ENCODE measurements at regions not wholly inside any gene's neighbourhood (a gene's known extent, or its start where the extent isn't known, plus 50 kb on each side); places are given as distances from the start of the nearest gene placed in this dataset.

DNA sequence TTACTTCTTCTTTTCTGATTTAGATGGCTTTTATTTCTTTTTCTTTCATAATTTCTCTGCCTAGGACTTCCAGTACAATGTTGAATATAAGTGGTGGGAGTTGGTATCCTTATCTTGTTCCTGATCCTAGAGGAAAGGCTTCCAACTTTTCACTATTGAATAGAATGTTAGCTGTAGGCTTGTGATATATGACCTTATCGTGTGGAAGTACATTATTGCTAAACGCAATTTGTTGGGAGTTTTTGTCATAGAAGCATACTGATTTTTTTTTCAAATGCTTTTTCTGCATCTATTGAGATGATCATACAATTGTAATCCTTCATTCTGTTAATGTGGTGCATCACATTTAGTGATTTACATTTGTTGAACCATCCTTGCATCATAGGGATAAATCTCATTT, 79.5 kb downstream of the FASLG start:
- intact Hi-C loops (cut with micrococcal nuclease), result no loop called here

GRCh38 chr1:172742599-172743500, 83.9 kb downstream of the FASLG start:
- H3K9me3 Mint-ChIP-seq, result no peaks in the 10 kb centered on the region
- H3K4me3 Mint-ChIP-seq, result no peak overlapping the region

More for the DNA sequence above, 79.5 kb downstream of the FASLG start:
- H3K36me3 Mint-ChIP-seq (ENCODE audit: low read depth), result no peaks in the 10 kb centered on the region
- no peak for DNase-seq
- H3K4me1 Mint-ChIP-seq, result peaks cover 7% of the 10 kb centered on the region
- no peaks in the 10 kb centered on the region for H3K9me3 Mint-ChIP-seq
- no peak overlapping the region for H3K27ac Mint-ChIP-seq
- no peak overlapping the region for H3K4me3 Mint-ChIP-seq
- peaks cover 73% of the 10 kb centered on the region for H3K27me3 Mint-ChIP-seq

GRCh38 chr1:172745014-172745413, 86.1 kb downstream of the FASLG start:
- Mint-ChIP-seq H3K27ac (no peak overlapping the region), H3K9me3 (no peaks in the 10 kb centered on the region), H3K4me3 (peak overlapping the region; percentile 1), H3K27me3 (peaks cover 47% of the 10 kb centered on the region), H3K4me1 (peaks cover 33% of the 10 kb centered on the region), H3K36me3 (ENCODE audit: low read depth) (no peaks in the 10 kb centered on the region)
- intact Hi-C loops (cut with micrococcal nuclease), result loop anchor here (1.0 to 5.0 kb wide), 10 partner anchors 17 to 1079 kb away; partner anchors contain the start of genes CENPL, DARS2 and TNFSF4
- DNase-seq, result peak; percentile 86

More at GRCh38 chr1:172742599-172743500, 83.9 kb downstream of the FASLG start:
- Mint-ChIP-seq H3K36me3 (ENCODE audit: low read depth) (no peaks in the 10 kb centered on the region), H3K4me1 (peaks cover 33% of the 10 kb centered on the region), H3K27ac (peak overlapping the region; percentile 25), H3K27me3 (peaks cover 50% of the 10 kb centered on the region)
- intact Hi-C loops (cut with micrococcal nuclease), result loop anchor here (5.0 kb wide), 1 partner anchor 1999 kb away; no protein-coding TSS in a partner anchor
- peak; percentile 73 for DNase-seq

- DNase-seq, result peak; percentile 88
- Mint-ChIP-seq H3K9me3 (no peaks in the 10 kb centered on the region), H3K36me3 (ENCODE audit: low read depth) (no peaks in the 10 kb centered on the region), H3K27ac (peak overlapping the region; percentile 66), H3K4me3 (peak overlapping the region; percentile 54), H3K4me1 (peaks cover 33% of the 10 kb centered on the region), H3K27me3 (peaks cover 43% of the 10 kb centered on the region)
- intact Hi-C loops (cut with micrococcal nuclease), result loop anchor here (2.0 to 5.0 kb wide), 2 partner anchors 92 to 666 kb away; no protein-coding TSS in a partner anchor
Measured at GRCh38 chr1:172746091-172746949, 87.4 kb downstream of the FASLG start.

GRCh38 chr1:172748201-172748600, 89.3 kb downstream of the FASLG start:
- no peaks in the 10 kb centered on the region for H3K9me3 Mint-ChIP-seq
- intact Hi-C loops (cut with micrococcal nuclease), result loop anchor here (5.0 kb wide), 1 partner anchor 664 kb away; no protein-coding TSS in a partner anchor
- no peak overlapping the region for H3K27ac Mint-ChIP-seq
- peaks cover 40% of the 10 kb centered on the region for H3K27me3 Mint-ChIP-seq
- H3K4me1 Mint-ChIP-seq, result peaks cover 26% of the 10 kb centered on the region
- no peaks in the 10 kb centered on the region for H3K36me3 Mint-ChIP-seq (ENCODE audit: low read depth)
- H3K4me3 Mint-ChIP-seq, result no peak overlapping the region
- no peak for DNase-seq

DNA sequence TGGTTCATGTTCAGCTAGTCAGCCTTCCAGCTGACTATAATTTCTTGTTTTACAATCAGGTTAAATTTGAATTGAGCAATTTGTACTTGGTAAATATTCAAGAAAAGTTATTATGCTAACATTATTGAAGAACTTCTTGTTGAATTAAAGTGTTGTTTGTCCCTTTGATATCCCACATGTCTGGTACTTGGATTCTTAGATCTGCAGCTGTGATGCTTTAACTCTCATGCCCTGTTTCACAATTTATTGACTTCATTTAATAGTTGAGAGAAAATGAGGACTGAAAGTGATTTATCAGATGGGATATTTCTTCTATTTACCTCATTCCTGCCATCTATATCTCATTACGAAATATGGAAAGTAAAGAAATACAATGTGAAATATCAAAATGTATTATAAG, 92.8 kb downstream of the FASLG start:
- Mint-ChIP-seq H3K4me3 (no peak overlapping the region), H3K9me3 (no peaks in the 10 kb centered on the region), H3K27ac (no peak overlapping the region), H3K4me1 (peaks cover 12% of the 10 kb centered on the region), H3K36me3 (ENCODE audit: low read depth) (no peaks in the 10 kb centered on the region), H3K27me3 (peaks cover 41% of the 10 kb centered on the region)
- intact Hi-C loops (cut with micrococcal nuclease), result no loop called here
- DNase-seq, result no peak

GRCh38 chr1:172753964-172754363, 95.1 kb downstream of the FASLG start:
- intact Hi-C loops (cut with micrococcal nuclease), result no loop called here
- Mint-ChIP-seq H3K27me3 (peaks cover 48% of the 10 kb centered on the region), H3K36me3 (ENCODE audit: low read depth) (no peaks in the 10 kb centered on the region), H3K4me1 (peaks cover 6% of the 10 kb centered on the region), H3K4me3 (no peak overlapping the region), H3K27ac (no peak overlapping the region), H3K9me3 (no peaks in the 10 kb centered on the region)
- DNase-seq, result peak; percentile 48

- DNase-seq, result no peak
- peaks cover 6% of the 10 kb centered on the region for H3K4me1 Mint-ChIP-seq
- no peaks in the 10 kb centered on the region for H3K36me3 Mint-ChIP-seq (ENCODE audit: low read depth)
- H3K27me3 Mint-ChIP-seq, result peaks cover 43% of the 10 kb centered on the region
- H3K4me3 Mint-ChIP-seq, result no peak overlapping the region
- no peak overlapping the region for H3K27ac Mint-ChIP-seq
- no peaks in the 10 kb centered on the region for H3K9me3 Mint-ChIP-seq
- intact Hi-C loops (cut with micrococcal nuclease), result no loop called here
Measured at GRCh38 chr1:172754609-172755008, 95.7 kb downstream of the FASLG start.

DNA sequence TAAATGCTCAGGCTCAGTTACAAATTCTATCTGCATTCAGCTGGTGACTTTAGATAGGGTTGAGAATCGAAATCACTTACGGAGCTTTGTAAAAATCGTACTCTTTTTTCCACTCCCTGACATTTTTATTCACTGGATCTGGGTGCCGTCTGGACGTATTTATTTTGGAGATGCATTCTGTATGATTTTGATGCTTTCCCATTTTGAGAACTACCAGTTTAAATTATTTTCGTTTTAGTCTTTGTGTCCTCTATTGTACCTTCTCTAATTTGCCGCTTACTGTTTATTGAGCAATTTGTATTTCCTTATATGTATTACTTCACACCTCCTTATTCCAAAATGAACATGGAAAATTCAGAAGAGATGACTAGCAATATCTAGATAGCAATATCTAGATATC, 96.2 kb downstream of the FASLG start:
- peaks cover 46% of the 10 kb centered on the region for H3K27me3 Mint-ChIP-seq
- H3K27ac Mint-ChIP-seq, result no peak overlapping the region
- intact Hi-C loops (cut with micrococcal nuclease), result no loop called here
- H3K4me1 Mint-ChIP-seq, result peaks cover 6% of the 10 kb centered on the region
- no peak overlapping the region for H3K4me3 Mint-ChIP-seq
- H3K36me3 Mint-ChIP-seq (ENCODE audit: low read depth), result no peaks in the 10 kb centered on the region
- H3K9me3 Mint-ChIP-seq, result peaks cover under 1% of the 10 kb centered on the region
- DNase-seq, result no peak

- H3K27ac Mint-ChIP-seq, result no peak overlapping the region
- peaks cover 6% of the 10 kb centered on the region for H3K9me3 Mint-ChIP-seq
- H3K4me1 Mint-ChIP-seq, result peaks cover 8% of the 10 kb centered on the region
- intact Hi-C loops (cut with micrococcal nuclease), result no loop called here
- peaks cover 1% of the 10 kb centered on the region for H3K36me3 Mint-ChIP-seq (ENCODE audit: low read depth)
- peak; percentile 37 for DNase-seq
- peaks cover 46% of the 10 kb centered on the region for H3K27me3 Mint-ChIP-seq
- H3K4me3 Mint-ChIP-seq, result no peak overlapping the region
Measured at GRCh38 chr1:172756024-172756423, 97.1 kb downstream of the FASLG start.

DNA sequence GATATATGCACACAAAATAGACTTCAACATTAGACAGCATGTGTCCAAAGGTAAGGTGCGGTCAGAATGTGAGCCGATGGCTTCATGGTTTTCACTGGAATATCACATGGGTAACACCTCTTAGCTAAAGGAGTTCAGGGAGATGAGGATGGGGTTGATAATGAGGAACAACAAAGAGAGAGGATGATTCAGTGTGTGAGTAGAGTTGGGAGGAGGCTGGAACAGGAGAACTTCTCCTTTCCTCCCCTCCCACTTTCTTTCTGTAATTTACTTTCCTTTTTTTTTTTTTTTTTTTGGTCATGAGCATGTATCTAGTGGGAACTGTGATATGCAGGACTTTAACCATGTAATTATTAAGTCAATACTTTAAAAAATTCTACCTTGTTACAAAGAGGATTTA, 99.4 kb downstream of the FASLG start:
- H3K27me3 Mint-ChIP-seq, result peaks cover 33% of the 10 kb centered on the region
- H3K27ac Mint-ChIP-seq, result no peak overlapping the region
- H3K4me3 Mint-ChIP-seq, result no peak overlapping the region
- peak; percentile 15 for DNase-seq
- H3K4me1 Mint-ChIP-seq, result peaks cover 20% of the 10 kb centered on the region
- peaks cover 1% of the 10 kb centered on the region for H3K36me3 Mint-ChIP-seq (ENCODE audit: low read depth)
- intact Hi-C loops (cut with micrococcal nuclease), result no loop called here
- peaks cover 6% of the 10 kb centered on the region for H3K9me3 Mint-ChIP-seq

DNA sequence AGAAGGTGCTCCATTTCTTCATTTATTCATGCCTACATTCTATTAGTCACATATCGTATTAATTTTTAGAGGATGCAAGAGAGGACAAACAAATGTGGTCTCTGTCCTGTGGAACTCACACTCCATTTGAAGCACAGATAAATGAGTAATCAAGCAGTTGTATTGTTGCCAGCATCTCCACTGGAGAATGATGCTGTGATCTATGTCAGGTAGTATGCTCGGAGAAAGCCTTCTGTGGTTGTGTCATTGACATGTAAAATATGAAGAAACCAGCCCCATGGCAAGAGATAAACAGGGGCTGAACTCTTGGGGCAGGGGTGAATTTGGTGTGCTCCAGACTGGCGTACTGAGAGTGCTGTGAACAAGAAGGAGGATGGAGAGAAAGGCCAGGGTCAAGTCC, 101.2 kb downstream of the FASLG start:
- H3K27me3 Mint-ChIP-seq, result peaks cover 36% of the 10 kb centered on the region
- peaks cover 1% of the 10 kb centered on the region for H3K36me3 Mint-ChIP-seq (ENCODE audit: low read depth)
- H3K4me1 Mint-ChIP-seq, result peaks cover 18% of the 10 kb centered on the region
- no peak overlapping the region for H3K27ac Mint-ChIP-seq
- no peak overlapping the region for H3K4me3 Mint-ChIP-seq
- intact Hi-C loops (cut with micrococcal nuclease), result no loop called here
- peaks cover 12% of the 10 kb centered on the region for H3K9me3 Mint-ChIP-seq
- DNase-seq, result peak; percentile 37

- intact Hi-C loops (cut with micrococcal nuclease), result loop anchor here (1.0 to 2.0 kb wide), 2 partner anchors 17 to 57 kb away; no protein-coding TSS in a partner anchor
- peaks cover 15% of the 10 kb centered on the region for H3K4me1 Mint-ChIP-seq
Measured at GRCh38 chr1:172761581-172762486, 102.9 kb downstream of the FASLG start.

More at GRCh38 chr1:172761581-172762486, 102.9 kb downstream of the FASLG start:
- DNase-seq, result no peak
- H3K27me3 Mint-ChIP-seq, result peaks cover 31% of the 10 kb centered on the region
- H3K27ac Mint-ChIP-seq, result peak overlapping the region; percentile 12
- peaks cover 16% of the 10 kb centered on the region for H3K9me3 Mint-ChIP-seq
- peaks cover 1% of the 10 kb centered on the region for H3K36me3 Mint-ChIP-seq (ENCODE audit: low read depth)
- no peak overlapping the region for H3K4me3 Mint-ChIP-seq
